ENCODE measurements at regions not wholly inside any gene's neighbourhood (a gene's known extent, or its start where the extent isn't known, plus 50 kb on each side); places are given as distances from the start of the nearest gene placed in this dataset.
"Not testable (repeated sequence)": the region's sequence is repeated elsewhere in the genome, so short reads cannot be mapped to it uniquely, and the experiment has no call there.

- no peak for DNase-seq
Observed at GRCh38 chr13:28607187-28607955, 51.6 kb upstream of the POMP start.

GRCh38 chr13:28606466-28606865 is 52.5 kb upstream of the POMP start:
- DNase-seq = no peak

- not testable (repeated sequence) for DNase-seq
Observed at GRCh38 chr13:28605147-28605546, 53.8 kb upstream of the POMP start.

- DNase-seq = no peak
Observed at GRCh38 chr13:28603043-28603664, 55.8 kb upstream of the POMP start.

- DNase-seq = no peak
Observed at GRCh38 chr13:28602580-28602979, 56.4 kb upstream of the POMP start.

GRCh38 chr13:28601581-28601980 is 57.3 kb upstream of the POMP start:
- DNase-seq = no peak

- DNase-seq = no peak
Observed at GRCh38 chr13:28597641-28598040, 61.3 kb upstream of the POMP start.

- DNase-seq = no peak
Observed at GRCh38 chr13:28590461-28590860, 68.5 kb upstream of the POMP start.

GRCh38 chr13:28588296-28588695 is 70.6 kb upstream of the POMP start:
- DNase-seq = no peak

- no peak for DNase-seq
Observed at GRCh38 chr13:28587174-28587540, 71.8 kb upstream of the POMP start.

- no peak for DNase-seq
Observed at GRCh38 chr13:28586439-28587173, 72.3 kb upstream of the POMP start.

- no peak for DNase-seq
Observed at GRCh38 chr13:28585561-28585960, 73.4 kb upstream of the POMP start.

GRCh38 chr13:28584873-28585381 is 74.0 kb upstream of the POMP start:
- DNase-seq = no peak

- no peak for DNase-seq
Observed at GRCh38 chr13:28583651-28584091, 75.3 kb upstream of the POMP start.

- no peak for DNase-seq
Observed at GRCh38 chr13:28582892-28583240, 76.1 kb upstream of the POMP start.

GRCh38 chr13:28582225-28582891 is 76.6 kb upstream of the POMP start:
- peak; percentile 25 for DNase-seq

- DNase-seq = no peak
Observed at GRCh38 chr13:28581451-28581850, 77.5 kb upstream of the POMP start.

GRCh38 chr13:28579736-28580135 is 79.2 kb upstream of the POMP start:
- DNase-seq = no peak

GRCh38 chr13:28579322-28579721 is 79.6 kb upstream of the POMP start:
- no peak for DNase-seq

GRCh38 chr13:28576067-28576466 is 81.1 kb upstream of the FLT1 start:
- DNase-seq = no peak

- DNase-seq = no peak
Observed at GRCh38 chr13:28575200-28575599, 80.3 kb upstream of the FLT1 start.

- DNase-seq = peak; percentile 62
Observed at GRCh38 chr13:28574617-28575142, 79.8 kb upstream of the FLT1 start.

All from stimulated activated CD4-positive, alpha-beta T cell treated with anti-CD3 and anti-CD28 coated beads, Interleukin-1b, Interleukin-23, amount 100 ng/mL, for 48 hours (primary cell).